Posterior cingulate gyrus (tissue), 11 donors: ENCODE measurements at regions not wholly inside any gene's neighbourhood (a gene's known extent, or its start where the extent isn't known, plus 50 kb on each side); places are given as distances from the start of the nearest gene placed in this dataset.
"Not testable (repeated sequence)": the region's sequence is repeated elsewhere in the genome, so short reads cannot be mapped to it uniquely, and the experiment has no call there.

ENCODE experiments used
- DNase-seq, 10 donors: peaks; one replicate each; pipeline versions ENCODE4 v3.0.0 to v3.0.0-alpha.2; 2020 to 2021; ENCODE audit warnings: mixed read lengths in 3 of 10
- intact Hi-C: fragments of 100-400 bp; cut with DNase I; formaldehyde crosslinking; loops from one replicate; pipeline ENCODE4 v1.15.1; 2023

DNA sequence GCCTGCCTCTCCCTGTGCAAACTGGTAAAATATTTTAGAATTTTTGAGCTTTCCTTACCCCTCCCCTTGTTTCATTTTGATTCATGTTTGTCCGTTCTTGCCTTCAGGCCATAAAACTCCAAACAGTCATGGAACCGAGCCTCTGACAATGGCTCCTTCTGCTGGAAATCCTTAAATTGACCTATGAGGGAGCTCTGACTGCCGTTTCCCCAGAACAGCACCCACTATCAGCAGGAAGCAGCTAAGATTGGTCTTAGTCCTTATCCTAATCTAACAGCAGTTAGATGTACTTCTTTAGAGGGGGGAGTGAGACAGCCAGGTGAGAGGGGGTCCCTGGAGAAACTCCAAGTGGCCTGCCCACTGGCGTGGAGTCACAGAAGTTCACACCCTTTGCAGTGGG, 106.7 kb downstream of the FAM174A start:
- intact Hi-C loops: no loop called here
- DNase-seq: no peak

DNA sequence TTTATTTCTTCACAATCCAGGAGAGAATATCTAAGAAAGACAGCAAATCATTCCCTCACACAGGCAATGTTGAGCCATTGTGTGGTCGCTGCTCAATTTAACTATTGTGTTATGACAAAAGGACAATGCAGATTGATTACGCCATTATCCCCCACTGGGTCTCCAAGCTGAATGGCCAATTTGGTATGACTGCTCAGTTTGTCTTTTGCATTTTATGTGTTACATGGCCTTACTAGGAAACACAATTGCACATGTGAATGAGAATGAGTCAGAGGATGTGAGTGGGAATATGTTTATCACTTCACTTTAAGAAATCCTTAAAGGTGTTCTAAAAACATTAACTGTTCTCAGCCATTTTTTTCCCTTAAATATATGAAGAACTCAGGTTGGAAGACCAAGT, 108.3 kb downstream of the FAM174A start:
- intact Hi-C loops: no loop called here
- no peak for DNase-seq

GRCh38 chr5:100644185-100644584, 109.0 kb downstream of the FAM174A start:
- DNase-seq: no peak
- intact Hi-C loops: no loop called here

DNA sequence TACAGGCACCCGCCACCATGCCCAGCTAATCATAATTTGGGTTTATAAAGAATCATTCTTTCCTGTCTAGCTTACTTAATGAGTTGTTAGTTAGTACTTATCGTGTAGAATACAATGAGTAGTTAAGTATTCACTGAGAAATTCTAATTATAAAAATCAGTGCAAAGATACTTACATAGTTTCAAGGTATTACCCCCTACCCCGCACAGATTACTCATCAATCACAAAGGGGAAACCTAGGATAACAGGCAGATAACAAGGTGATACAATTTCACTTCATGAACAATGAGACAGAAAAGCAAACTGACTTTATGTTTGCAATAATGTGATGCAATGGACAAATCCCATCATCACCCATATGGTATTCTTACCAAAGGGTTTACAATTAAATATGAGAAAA, 109.6 kb downstream of the FAM174A start:
- intact Hi-C loops: no loop called here

DNA sequence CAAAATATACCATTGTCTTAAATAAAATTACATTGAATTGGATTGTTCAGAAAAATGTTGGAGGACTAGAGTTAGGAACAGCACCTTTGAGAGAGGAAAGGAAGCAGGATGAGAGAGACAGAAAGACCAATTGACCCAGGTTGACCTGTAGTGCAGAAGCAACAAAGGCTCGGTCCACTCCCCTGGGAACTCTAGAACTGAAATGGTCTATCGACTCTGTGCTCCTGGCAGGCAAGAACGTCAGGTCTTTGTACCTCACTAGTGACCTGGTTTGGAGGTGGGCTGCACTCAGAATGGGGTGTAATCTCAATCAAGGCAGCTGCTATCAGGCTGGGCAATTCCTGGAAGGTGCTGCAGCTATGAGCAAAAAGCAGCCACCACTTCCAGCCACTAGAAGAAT, 110.8 kb downstream of the FAM174A start:
- no peak for DNase-seq
- intact Hi-C loops: no loop called here

More for the DNA sequence above, 109.6 kb downstream of the FAM174A start:
- DNase-seq: no peak

DNA sequence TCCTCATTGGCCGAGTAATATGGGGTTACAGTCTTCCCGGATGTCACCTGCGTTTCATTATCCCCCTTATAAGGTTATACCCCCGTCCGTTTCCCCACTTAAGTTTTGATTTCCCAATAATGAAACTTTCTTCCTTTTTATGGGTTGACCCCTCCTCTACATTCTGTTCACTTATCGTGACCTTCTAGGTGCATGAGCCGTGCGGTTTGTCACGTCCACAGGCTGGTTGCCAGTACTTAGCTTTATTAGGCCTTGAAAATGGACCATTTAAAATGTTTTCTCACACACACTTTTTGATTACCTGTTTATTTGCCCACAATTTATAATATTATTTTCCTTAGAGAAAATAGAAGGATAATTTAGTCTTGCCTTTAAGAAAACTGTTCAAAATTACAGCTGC, 111.5 kb downstream of the FAM174A start:
- intact Hi-C loops: no loop called here
- no peak for DNase-seq

GRCh38 chr5:100647461-100648230, 112.5 kb downstream of the FAM174A start:
- DNase-seq: peak in 2 of 10 donors; percentile 11 to 25
- intact Hi-C loops: no loop called here

DNA sequence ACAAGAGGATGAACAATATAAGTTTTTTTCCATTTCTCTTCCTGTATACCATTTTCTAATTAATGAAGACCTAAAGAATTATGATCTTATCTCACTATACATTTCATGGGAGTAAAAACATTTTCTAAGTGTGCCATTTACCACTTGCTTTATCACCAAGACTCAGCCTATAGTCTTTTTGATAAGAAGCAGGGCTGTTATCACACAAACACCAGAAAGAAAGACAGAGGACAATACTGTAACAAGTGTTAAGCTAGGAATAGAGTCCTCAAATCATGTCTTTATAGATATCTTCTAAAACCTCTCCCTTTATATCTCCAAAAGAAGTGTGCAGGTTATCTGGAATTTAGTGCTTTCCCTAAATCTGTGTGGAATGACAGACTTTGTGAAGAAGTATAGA, 119.7 kb downstream of the FAM174A start:
- DNase-seq: no peak
- intact Hi-C loops: no loop called here

GRCh38 chr5:100656771-100657170, 121.6 kb downstream of the FAM174A start:
- intact Hi-C loops, DNase-seq: not testable (repeated sequence)

- intact Hi-C loops: no loop called here
- no peak for DNase-seq
Observed at GRCh38 chr5:100659080-100659795, 124.1 kb downstream of the FAM174A start.

- DNase-seq: no peak
- intact Hi-C loops: no loop called here
Observed at GRCh38 chr5:100664140-100664539, 129.0 kb downstream of the FAM174A start.

GRCh38 chr5:100667161-100667630, 132.0 kb downstream of the FAM174A start:
- DNase-seq: no peak
- intact Hi-C loops: no loop called here

- intact Hi-C loops: no loop called here
- DNase-seq: no peak
Observed at GRCh38 chr5:100668511-100668910, 133.3 kb downstream of the FAM174A start.

DNA sequence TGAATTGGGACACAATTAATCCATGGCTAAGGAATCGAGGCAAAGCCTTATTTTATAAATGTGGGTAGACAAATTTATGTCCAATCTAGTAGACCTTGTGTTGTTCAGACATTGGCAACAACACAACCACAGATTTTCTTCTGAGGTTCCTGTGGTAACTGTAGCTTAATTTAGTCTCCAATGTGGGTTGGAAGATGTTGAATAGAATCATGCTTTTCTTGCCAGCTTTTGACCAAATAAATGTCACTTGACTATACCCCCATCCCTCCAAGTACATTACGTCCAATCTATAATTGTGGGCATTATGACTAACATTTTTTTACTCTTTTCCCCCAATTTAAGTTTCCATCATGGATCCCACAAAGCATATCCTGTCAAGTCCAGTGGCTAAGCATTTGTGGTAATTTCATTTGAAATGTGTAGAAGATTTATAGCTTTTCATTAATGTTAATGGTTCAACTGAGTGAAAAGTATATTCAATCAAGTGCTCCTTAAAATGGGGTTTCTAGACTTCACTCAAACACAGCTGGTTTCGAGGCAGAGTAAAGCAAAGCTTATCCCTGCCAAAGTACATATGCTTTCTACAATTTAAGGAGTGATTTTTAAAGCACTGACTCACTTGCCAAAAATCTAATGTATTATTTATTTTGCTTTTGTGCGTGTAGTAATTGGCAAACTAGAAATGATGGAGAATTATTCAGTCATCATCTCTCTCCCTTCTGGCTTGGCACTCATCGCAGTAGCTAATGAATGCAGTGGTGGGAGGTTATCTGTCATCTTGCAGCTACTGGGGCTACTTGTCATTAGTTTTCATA, 141.8 kb downstream of the FAM174A start:
- DNase-seq: no peak
- intact Hi-C loops: no loop called here

GRCh38 chr5:100682625-100683024, 147.5 kb downstream of the FAM174A start:
- intact Hi-C loops: no loop called here
- no peak for DNase-seq

- intact Hi-C loops: no loop called here
- no peak for DNase-seq
Observed at GRCh38 chr5:100683881-100684280, 148.7 kb downstream of the FAM174A start.

DNA sequence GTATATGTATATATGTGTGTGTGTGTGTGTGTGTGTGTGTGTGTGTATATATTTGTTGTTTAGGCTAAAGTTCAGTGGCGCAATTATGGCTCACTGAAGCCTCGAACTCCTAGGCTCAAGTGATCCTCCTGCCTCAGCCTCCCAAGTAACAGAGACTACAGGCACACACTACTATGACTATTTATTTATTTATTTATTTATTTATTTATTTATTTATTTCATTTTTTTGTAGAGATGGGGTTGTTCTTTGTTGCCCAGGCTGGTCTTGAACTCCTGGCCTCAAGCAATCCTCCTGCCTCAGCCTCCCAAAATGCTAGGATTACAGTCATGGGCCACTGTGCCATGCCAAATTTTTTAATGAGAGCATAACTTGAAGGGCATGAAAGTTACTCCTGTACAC, 149.9 kb downstream of the FAM174A start:
- DNase-seq, intact Hi-C loops: not testable (repeated sequence)

DNA sequence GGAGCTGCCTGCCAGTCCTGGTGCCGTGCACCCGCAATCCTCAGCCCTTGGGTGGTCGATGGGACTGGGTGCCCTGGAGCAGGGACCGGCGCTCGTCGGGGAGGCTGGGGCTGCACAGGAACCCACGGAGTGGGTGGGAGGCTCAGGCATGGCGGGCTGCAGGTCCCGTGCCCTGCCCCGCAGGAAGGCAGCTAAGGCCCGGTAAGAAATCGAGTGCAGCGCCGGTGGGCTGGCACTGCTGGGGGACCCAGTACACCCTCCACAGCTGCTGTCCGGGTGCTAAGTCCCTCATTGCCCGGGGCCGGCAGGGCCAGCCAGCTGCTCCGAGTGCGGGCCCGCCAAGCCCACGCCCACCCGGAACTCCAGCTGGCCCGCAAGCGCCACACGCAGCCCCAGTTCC, 153.7 kb downstream of the FAM174A start:
- intact Hi-C loops: not testable (repeated sequence)

DNA sequence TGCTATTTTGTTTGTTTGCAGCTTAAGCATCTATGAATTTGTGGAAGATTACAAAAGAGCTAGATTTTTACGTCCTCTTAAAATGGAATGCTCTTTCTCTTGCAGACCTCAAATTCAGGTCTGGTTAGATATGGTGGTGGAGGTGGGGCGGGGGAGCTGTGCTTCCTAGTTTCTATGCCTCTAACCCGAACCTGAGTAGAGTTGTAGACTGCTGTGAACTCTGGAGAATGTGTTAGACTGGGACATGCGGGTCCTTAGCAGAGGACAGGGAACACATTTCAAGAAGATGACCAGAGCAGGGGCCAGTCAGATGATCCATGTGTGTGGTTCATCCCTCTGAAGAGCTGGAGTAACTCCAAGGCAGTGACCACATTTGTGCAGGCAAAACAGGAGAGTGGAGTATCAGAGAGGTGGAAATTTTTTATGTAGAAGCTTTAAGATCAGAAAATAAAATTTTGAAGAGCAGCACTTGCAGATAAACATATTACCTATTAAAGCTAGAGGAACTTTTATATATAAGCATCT, 154.9 kb downstream of the FAM174A start:
- intact Hi-C loops: no loop called here
- DNase-seq: no peak

More for the DNA sequence above, 153.7 kb downstream of the FAM174A start:
- peak in 2 of 10 donors; percentile 59 to 70 for DNase-seq

DNA sequence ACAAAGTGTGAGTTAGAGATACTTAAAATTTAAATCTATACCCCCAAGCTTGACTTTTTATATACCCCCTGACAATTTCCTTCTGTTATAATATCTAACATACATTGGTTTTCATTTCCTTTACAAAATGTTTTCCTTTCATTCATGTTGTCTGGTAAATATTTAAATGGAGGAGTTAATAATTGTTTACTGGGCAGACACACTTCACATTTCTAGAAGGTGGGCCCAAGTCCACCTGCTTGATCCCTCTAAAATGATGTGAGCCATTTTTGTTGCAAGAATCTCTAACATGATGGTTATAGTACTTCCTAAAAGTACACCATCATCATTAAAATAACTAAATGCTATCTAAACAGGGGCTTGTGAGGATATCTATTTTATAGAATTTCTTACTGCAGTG, 155.9 kb downstream of the FAM174A start:
- intact Hi-C loops: no loop called here
- DNase-seq: no peak

DNA sequence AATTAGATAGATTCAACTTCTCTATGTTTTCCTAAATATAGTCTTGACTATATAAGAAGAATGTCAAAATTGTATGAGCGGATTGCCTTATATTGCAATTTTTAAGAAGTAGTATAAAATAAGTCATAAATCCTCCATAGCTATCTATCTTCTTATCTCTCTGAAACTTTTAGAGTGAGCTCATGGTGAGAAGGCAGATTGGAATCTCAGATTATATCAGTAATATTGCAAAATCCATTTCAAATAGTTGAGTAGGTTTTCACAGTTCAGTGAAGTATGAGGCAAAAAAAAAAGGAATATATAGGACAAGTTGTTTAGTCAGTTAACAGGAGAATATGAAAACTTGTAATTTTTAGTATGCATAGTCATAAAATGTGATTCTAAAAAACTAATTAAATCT, 156.4 kb downstream of the FAM174A start:
- intact Hi-C loops: no loop called here
- no peak for DNase-seq
